NCI-H1930 (cell line): ENCODE measurements at regions not wholly inside any gene's neighbourhood (a gene's known extent, or its start where the extent isn't known, plus 50 kb on each side); places are given as distances from the start of the nearest gene placed in this dataset.
"Not testable (repeated sequence)": the region's sequence is repeated elsewhere in the genome, so short reads cannot be mapped to it uniquely, and the experiment has no call there.

ENCODE experiments used
- DNase-seq, 2 experiments: peaks; one replicate each; lab custom pipeline; 2025; lab: John Stamatoyannopoulos, UW

DNA sequence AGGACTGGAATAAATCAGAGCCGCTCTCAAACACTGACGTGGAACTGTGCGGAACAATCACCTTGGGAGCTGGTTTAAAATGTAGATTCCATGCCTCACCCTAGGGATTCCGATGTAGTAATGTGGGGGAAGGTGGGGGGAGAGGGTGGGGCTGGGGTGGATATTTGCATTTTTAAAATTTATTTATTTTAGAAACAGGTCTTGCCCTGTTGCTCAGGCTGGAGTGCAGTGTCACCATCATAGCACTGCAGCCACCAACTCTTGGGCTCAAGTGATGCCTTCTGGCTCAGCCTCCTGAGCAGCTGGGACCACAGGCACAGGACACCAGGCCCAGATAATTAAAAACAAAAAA, 101.9 kb upstream of the SEC22B start:
- not testable (repeated sequence) for DNase-seq

DNA sequence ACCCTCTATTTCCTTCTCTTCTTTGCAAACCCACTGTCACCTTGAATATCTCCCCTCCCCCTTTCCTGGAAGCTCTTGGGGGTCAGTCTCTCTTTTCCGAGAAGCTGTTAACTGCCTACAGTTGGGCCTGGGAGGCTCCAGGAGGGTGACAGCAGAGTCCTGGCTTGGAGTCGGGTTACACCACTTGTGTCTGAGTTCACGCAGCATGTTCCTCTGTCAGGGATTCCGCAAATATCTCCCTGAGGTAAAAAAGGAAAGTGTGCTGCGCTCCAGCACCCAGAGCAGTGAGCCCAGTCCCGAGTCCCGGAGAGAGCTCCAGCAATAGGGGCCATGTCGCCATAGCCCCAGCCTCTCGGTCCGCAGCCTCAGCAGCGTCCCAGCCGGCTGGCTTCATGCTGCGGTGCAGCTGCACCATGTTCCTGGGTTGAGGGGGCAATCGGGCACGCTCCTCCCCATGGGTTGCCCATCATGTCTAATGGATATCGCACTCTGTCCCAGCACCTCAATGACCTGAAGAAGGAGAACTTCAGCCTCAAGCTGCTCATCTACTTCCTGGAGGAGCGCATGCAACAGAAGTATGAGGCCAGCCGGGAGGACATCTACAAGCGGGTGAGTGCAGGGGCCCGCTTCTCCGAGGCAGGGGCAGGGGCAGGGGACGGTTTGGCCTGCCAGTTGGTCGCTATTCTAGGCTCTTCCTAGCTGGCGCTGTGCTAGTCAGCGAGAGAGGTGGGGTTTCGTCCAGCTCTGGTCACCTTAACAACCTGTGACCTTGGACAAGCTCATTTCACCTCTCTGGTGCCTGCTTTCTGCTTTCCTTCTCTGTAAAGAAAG, 101.3 kb upstream of the SEC22B start:
- not testable (repeated sequence) for DNase-seq

DNA sequence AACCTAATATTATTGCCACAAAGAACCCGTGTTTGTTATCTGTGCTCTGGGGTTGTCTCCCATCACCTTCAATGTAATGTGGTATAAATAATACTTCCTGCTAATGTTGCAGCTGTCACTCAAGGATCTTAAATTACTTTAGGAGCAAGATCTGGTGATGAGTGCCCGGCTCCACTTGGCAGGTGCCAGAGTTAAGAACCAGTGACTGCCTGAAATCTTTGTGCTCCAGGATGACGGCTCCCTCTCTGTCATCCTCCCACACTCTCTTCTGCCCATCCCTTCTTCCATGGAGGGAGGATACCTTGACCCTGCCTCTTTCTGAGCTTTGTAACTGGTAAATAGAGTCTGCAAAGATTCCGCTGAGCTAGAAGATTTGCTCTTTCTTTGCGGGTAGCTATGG, 100.4 kb upstream of the SEC22B start:
- not testable (repeated sequence) for DNase-seq

DNA sequence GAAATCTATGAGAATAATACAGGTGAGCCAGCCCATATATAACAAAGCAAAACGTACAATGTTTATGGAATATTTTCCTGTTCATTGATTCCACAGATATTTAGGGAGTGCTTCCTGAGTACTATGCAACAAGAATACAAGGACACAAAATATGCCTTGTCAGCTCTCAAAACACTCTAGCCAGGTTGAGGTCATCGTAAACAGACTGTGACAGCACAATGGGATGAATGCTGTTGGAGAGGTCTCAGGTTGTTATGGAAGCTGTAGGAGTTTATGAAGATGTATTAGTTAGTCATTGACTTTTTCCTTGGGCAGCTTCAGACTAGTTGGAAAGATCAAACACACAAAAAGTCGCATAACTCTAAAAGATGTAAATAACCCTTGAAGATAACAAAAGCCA, 98.1 kb upstream of the SEC22B start:
- DNase-seq, result not testable (repeated sequence)

DNA sequence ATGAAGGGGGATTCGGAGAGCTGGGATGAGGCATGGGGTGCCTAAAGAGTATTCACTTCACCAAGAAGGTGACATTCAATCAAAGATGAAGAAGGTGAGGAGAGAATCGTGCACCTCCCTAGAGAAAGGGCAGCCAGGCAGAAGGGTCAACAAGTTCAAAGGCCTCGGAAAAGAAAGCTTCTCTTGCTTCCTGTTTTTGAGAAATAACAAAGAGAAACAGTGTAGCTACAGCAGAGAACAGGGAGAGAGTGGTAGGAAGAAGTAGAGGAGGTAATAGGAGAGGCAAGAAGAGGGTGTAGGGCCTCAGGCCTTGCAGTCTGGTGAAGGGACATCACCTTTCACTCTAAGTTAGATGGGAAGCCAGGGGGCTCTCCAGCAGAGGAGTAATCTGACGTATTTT, 97.0 kb upstream of the SEC22B start:
- DNase-seq, result not testable (repeated sequence)

DNA sequence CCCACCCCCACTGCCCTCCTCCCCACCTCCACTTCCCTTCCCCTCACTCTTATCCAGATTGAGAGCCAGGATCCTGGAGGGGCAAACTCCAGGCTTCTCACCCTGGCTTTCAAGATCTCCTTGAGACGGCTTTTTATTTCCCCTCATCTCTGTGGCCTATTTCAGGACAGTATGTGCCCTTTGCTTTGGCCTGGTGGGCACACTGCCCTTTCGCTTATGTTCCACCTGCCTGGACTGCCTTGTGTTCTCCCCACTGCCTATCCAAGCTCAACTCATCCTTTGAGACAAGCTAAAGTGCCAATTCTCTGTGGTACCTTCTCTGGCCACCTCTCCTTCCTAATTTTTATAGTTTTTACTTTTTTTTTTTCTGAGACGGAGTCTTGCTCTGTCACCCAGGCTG, 95.9 kb upstream of the SEC22B start:
- not testable (repeated sequence) for DNase-seq

DNA sequence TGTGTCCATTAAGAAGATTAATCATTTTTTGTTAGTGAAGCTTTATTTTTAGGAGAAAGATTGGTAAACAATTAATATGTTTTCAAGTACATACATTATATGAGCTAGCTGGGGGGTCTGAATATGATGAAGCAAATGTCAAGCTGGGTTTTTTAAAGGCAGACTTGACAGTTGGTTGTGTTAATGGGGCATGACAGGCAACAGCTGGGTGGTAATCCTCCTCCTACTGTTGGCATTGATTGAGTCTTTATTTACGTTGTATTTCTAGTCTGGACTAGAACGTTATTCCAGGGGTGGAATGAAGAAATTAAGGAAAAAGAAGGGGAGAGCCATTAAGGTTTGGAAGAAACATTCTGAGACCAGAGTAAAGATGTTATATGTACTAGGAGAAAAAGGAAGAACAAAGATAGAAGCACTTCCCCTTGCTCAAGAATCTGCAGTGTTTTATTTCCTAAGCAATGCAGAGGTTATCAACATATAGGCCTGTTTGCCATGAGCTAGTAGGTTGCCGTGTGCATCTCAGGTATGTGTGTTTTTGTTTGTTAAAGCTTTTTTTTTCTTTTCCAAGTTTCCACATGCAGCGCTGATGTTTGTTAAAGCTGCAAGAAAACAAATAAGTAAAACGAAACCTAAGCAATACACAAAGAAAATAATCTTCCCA, 95.4 kb upstream of the SEC22B start:
- not testable (repeated sequence) for DNase-seq

DNA sequence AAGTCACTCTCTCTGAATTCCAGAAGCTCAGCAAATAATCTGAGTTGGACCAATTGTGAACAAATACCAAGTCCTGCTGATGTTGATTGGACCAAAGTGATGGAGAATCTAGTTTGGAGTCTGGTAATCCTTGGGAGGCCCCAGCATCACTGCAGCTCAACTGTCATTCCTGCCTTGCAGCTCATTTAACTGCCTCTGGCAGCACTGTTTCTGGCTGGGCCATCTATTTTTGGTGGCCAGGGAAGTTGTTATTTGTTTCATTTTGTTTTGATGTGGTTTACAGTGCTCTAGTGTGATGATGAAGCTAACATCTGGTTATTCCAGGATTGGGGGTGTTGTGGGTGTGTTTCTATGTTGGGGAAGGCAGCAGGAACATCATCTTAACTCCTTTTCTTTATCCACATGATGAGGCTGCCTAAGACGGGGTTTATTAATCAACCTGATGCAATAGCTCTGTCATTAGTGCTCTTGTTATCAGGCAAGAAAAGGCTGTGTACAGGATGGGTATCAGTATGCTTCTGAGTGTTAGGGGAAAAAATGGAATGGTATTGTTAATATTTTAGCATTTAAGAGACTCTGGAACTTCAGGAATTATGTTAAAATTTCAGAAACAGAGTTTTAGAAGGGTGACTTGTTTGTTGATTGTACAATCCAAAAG, 91.7 kb upstream of the SEC22B start:
- DNase-seq, result not testable (repeated sequence)

DNA sequence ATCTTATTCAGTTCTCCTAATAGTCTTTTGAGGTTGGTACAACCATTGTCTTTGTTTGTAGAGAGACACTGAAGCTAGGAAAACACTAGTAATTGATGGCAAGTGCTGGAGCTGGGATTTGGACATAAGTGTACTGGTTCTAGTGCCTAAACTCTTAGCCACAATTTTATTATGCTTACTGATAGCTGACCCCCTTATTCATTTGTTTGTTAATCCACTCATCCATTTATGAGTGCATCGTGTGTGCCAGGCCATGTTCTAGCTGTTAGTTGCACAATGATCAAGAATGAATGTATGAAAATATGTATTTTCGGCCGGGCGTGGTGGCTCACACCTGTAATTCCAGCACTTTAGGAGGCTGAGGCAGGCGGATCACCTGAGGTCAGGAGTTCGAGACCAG, 88.2 kb upstream of the SEC22B start:
- DNase-seq, result not testable (repeated sequence)

DNA sequence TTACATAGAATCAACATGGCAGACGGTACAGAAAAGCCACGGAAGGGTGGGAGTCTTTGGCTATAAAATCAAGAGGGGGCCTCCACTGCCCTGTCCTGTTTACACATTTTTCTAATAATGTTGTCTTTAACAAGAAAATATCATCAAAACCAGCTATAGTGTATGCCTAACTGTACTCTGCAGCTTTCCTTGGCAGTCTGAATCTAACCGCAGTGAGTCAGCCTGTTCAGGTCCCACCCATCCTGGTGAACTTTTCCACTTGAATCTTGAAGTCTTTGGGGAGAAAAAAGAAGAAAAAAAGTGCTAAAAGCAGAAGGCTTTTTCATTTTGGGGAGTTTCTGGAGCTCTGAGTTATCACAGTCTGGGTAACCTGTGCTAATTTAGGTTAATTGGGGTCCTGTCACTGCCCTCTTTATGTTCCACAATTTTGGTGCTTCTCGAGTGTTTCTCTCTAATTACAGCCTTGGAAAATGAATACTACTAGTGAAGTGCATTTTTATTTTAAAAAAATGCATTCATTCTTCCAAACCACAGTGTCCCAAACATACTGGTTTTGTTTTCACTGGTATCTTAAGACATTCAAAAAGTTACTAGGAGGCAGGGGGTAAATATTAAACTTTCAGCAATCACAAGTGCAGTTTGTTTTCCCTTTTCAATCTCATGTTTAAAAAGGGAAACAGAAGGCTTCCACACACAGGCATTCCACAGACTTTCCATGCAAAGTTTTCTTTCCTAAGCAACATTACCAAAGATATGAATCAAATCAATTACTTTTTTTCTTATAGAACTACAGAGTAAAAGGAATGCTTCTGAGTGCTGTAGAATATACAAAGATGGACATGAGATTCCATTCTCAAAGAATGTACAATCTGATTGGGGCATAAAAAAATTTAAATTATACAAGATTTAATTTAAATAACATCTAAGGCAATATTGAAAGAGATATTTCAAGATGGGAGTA, 86.8 kb upstream of the SEC22B start:
- not testable (repeated sequence) for DNase-seq

DNA sequence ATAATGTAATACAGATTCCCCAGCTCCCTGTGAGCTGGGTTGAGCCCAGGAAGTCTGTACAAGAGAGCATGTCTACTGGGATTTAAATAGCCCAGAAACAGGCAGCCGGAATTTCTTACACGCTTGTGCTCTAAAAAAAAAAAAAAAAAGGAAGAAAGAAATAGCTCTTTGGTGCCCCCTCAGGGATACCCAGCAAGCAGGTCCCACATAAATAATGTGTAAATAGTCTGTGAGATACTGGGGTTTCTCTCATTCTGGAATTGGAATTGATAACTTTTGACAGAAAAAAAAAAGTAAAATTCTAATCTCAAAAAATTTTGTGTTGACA, 81.4 kb upstream of the SEC22B start:
- not testable (repeated sequence) for DNase-seq

DNA sequence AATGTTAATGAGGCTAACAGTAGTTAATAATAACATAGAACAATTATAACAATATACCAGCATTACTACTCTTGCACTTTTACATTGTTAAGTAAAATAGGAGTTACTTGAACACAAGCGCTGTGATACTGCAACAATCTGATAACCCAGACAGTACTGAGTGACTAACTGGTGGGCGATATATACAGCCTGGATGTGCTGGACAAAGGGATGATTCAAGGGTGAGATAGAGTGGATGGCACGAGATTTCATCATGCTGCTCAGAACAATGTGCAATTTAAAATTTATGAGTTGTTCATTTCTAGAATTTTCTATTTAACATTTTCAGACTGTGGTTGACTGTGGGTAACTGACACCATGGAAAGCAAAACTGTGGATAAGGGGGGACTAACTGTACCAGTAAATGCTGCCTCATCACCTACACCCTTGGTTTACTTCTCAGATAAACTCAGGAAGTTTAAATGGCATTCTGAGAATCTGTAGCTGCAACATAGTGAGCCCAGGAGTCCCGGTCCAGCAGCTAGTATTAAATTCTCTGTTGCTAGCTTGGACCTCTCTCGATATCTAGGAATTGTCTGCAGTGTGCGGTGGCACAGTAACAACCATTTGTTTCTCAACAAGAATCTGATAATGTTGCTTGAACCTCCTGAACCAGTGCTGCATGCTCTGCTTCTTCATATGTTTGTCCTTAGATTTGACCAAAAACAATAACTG, 80.9 kb upstream of the SEC22B start:
- not testable (repeated sequence) for DNase-seq

DNA sequence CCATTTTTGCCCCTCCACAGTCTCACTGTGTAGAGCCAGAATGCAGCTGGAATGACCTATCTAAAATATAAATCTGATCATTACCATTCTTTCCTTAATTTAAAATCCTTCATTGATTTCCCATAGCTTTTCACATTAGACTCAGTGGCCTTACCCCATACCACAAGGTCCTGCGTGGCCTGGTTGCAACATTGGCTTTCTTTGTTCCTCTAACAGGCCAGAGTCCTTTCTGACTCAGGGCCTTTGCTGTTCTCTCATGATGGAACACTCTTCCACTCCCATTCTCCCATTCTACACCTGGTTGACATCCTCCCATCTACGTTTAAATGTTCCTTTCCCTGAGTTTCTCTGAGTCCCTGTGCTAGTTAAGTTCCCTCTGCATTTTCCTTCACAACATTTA, 74.4 kb upstream of the SEC22B start:
- DNase-seq, result not testable (repeated sequence)

DNA sequence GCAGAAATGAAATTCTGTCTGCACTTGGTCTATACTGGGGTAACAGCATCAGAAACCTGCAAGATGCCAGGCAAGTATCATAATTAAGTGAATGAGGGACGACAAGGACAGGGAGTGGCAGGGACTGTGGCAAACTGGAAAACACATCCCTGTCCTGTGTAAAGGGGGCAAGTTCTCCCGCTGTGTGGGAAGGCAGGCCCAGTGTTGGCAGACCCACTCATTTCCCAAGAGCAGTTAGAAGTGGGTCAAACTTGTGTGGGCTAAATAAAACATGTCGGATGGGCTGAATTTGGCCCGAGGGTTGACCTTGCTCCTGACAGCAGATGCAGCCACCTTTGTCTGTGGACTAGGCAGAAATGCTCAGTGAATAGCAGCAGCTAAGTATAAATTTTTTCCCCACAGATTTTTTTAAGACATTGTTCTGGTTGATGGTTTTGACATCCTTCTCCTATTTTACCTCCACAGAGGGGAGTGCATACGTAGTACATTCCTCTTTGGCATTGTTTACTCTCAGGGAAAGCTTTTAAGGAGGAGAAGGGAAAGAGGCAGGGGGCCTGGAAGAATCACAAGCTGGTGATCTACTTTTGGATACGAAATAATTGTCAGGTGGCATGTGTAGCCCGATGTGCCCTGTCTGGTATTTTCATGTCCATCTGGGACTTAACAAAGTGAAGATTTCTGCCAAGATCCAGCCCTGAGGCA, 72.6 kb upstream of the SEC22B start:
- not testable (repeated sequence) for DNase-seq

DNA sequence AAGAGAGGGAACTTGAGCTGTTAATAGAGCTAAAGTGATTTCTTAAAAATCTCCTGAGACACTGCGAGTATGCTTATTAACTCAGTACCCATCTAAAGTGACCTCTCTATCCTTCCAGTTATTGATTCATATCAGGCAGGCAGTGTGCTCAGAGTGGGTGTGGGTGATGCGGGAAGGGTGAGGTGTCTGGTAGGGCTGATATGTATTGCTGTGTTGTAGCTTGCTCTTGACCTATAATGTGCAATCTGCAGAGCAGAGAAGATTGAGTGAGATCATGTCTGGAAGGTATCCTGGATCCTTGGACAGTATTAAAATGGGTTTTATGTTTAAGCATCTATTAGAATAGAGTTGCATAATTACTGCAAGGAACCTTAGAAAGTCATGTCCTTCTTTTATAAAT, 71.9 kb upstream of the SEC22B start:
- not testable (repeated sequence) for DNase-seq

DNA sequence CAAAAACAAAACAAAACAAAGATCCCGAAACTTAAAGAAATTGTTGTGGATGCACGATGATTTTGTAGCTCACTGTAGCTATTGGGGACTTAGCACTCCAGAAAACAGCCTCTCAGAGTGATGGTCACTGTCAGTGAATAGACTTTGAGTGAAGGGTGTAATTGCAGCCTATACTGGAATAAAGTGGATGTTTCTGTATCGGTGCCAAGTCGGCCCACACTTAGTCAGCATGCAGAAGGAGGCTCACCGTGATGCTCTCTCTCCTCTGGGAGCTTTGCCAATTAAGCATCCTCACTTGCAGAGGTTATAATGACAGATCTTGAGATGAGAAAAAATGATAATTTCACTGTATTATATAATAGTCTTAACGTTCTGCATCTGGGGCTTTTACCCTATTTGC, 67.5 kb upstream of the SEC22B start:
- not testable (repeated sequence) for DNase-seq

DNA sequence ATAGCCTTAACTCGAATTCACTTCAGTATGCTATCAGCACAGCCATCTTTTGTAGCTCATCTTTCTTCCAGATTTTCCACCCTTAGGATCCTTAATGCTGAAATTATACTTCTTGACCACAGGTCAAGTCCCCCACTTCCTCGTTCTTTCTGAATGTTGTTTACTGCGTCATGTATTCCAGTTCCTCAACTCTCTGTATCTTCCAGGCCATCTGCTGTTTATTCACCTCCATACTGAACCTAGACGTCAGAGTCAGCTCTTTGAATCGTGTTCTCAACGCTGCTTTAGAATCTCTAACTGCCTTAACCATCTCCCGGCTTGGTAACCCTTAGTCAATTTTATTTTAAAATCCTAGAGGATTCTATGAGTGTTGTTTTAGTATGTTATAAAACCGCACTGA, 66.3 kb upstream of the SEC22B start:
- DNase-seq, result not testable (repeated sequence)

DNA sequence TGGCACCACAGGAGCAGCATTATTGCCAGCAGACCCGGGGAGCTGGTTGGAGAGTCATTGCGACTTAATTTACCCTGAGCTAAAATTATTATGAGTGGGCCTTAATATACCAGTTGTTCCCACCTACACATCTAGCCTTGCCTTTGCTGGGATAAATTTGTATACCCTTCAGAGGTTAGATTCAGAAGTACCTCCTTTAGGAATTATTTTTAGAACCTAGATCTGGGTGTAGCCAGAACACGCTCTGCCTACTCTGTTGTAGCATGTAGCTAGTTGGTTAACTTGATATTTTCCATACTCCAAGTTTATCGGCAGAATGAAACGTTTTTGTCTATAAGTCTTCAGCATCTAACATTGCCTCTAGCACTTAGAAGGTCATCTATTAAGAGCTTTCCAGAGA, 65.5 kb upstream of the SEC22B start:
- DNase-seq, result not testable (repeated sequence)

DNA sequence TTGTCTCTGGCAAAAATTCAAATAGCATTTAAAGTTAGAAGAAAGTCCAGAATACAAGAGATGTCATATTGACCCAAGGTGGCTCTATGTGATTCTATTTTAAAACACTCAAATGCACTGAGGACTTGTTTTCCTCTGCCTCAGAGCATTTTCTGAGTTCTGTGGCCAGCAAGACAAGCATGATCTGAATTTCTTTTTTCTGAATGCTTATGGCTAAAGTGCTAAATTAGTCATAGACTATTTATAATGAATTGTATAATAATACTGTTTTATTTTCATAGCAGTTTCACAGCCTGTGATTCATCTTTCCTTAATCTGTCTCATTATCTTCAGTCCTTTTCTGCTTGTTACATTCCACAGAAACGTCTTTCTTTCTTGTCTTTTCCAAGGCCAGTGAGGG, 63.9 kb upstream of the SEC22B start:
- DNase-seq, result not testable (repeated sequence)

DNA sequence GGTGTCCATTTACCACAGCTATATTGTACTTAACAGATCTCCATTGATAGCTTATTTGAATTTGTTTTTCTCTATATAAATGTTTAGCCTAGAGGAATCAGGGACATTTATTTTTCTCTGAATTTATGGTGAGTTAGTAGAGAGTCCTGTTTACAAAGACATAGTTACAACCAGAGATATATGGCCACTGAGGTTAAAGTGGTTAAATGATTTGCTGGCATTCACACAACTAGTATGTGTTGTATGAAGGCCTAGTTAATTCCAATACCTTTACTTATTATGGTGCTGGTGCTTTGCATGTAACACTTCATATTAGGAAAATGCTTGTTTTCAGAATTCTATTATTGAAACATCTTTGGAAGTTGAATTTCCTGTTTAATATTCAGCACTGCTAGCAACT, 63.0 kb upstream of the SEC22B start:
- DNase-seq, result not testable (repeated sequence)

DNA sequence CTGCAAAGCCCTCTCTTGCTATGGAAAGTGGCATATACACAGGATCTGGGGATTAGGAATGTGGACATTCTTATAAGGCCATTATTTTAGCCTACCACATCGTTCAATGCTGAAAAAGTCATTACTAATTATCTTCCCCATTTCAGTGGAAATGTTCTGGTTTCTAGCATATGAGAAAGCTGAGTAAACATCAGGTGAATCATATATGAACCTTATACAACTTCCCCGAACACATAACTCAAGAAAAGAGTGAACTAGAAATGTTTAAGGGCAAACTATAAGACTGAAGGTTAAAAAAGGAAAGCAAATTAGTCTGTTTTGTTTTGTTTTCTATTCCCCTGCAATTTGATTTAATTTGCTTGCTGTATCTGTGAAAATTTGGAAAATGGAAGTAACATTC, 62.5 kb upstream of the SEC22B start:
- not testable (repeated sequence) for DNase-seq
